Lower lobe of right lung (tissue), 2 donors: ENCODE measurements at regions not wholly inside any gene's neighbourhood (a gene's known extent, or its start where the extent isn't known, plus 50 kb on each side); places are given as distances from the start of the nearest gene placed in this dataset.

Experiments
- ATAC-seq, 2 donors: fragments of 200-7000 bp; cut with Tn5 transposase; one replicate each; pipeline ENCODE4 v1.9.1; 2020 to 2022; ENCODE audit warnings: mild to moderate bottlenecking in 2 of 2, moderate library complexity in 2 of 2
- DNase-seq: peaks from one replicate; pipeline ENCODE4 v3.0.0-alpha.2; 2020
- H3K27ac ChIP-seq: fragments of 200-600 bp; one replicate; pipeline ENCODE4 v1.8.0; 2022
- H3K27me3 ChIP-seq: fragments of 200-600 bp; one replicate; pipeline ENCODE4 v1.8.0; 2022; ENCODE audit warnings: low read depth
- H3K36me3 ChIP-seq: fragments of 200-600 bp; one replicate; pipeline ENCODE4 v1.8.0; 2022; ENCODE audit warnings: mild to moderate bottlenecking
- H3K4me1 ChIP-seq: fragments of 200-600 bp; one replicate; pipeline ENCODE4 v1.8.0; 2022
- H3K4me3 ChIP-seq: fragments of 200-600 bp; one replicate; pipeline ENCODE4 v1.8.0; 2022; ENCODE audit warnings: mild to moderate bottlenecking
- H3K9me3 ChIP-seq: fragments of 200-600 bp; one replicate; pipeline ENCODE4 v1.8.0; 2022
- CTCF ChIP-seq: fragments of 200-600 bp; IDR thresholded peaks from one replicate; pipeline ENCODE4 v1.8.0; 2022; ENCODE audit warnings: antibody characterized with exemption, mild to moderate bottlenecking
- intact Hi-C: fragments of 100-400 bp; cut with DNase I; formaldehyde crosslinking; loops from one replicate; pipeline ENCODE4 v1.11.0; 2022
- donor health status: DM: no; HTN: yes; CAD: no; lungs with severe emphysema.

- no peak overlapping the region for H3K4me3 ChIP-seq
- TF ChIP-seq CTCF: no peak
- H3K9me3 ChIP-seq: no peaks in the 10 kb centered on the region
- no peak overlapping the region for H3K27ac ChIP-seq
- ATAC-seq: no peak
- no peak for DNase-seq
- no peaks in the 10 kb centered on the region for H3K4me1 ChIP-seq
- H3K27me3 ChIP-seq: no peaks in the 10 kb centered on the region
- H3K36me3 ChIP-seq: no peaks in the 10 kb centered on the region
- intact Hi-C loops: no loop called here
Observed at GRCh38 chr13:92967923-92968322, 258.7 kb upstream of the GPC6 start.

- no peak for ATAC-seq
- Histone ChIP-seq H3K36me3 (no peaks in the 10 kb centered on the region), H3K9me3 (no peaks in the 10 kb centered on the region), H3K4me1 (no peaks in the 10 kb centered on the region), H3K27me3 (no peaks in the 10 kb centered on the region), H3K4me3 (no peak overlapping the region), H3K27ac (no peak overlapping the region)
- DNase-seq: no peak
- intact Hi-C loops: no loop called here
- TF ChIP-seq CTCF: no peak
Observed at GRCh38 chr13:92972751-92973150, 253.9 kb upstream of the GPC6 start.

GRCh38 chr13:92974905-92975429 is 251.6 kb upstream of the GPC6 start:
- Histone ChIP-seq H3K27ac (no peak overlapping the region), H3K36me3 (no peaks in the 10 kb centered on the region), H3K27me3 (no peaks in the 10 kb centered on the region), H3K9me3 (no peaks in the 10 kb centered on the region), H3K4me3 (no peak overlapping the region), H3K4me1 (no peaks in the 10 kb centered on the region)
- intact Hi-C loops: no loop called here
- DNase-seq: no peak
- no peak for TF ChIP-seq CTCF
- ATAC-seq: no peak

- intact Hi-C loops: no loop called here
- no peaks in the 10 kb centered on the region for H3K4me1 ChIP-seq
- DNase-seq: no peak
- ATAC-seq: no peak
- H3K9me3 ChIP-seq: no peaks in the 10 kb centered on the region
- no peak overlapping the region for H3K4me3 ChIP-seq
- no peak overlapping the region for H3K27ac ChIP-seq
- no peaks in the 10 kb centered on the region for H3K27me3 ChIP-seq
- no peak for TF ChIP-seq CTCF
- H3K36me3 ChIP-seq: no peaks in the 10 kb centered on the region
Observed at GRCh38 chr13:92976657-92977056, 249.9 kb upstream of the GPC6 start.

- Histone ChIP-seq H3K9me3 (no peaks in the 10 kb centered on the region), H3K4me3 (no peak overlapping the region), H3K27ac (no peak overlapping the region), H3K27me3 (no peaks in the 10 kb centered on the region), H3K4me1 (no peaks in the 10 kb centered on the region), H3K36me3 (no peaks in the 10 kb centered on the region)
- TF ChIP-seq CTCF: no peak
- DNase-seq (no peak), ATAC-seq (no peak)
- intact Hi-C loops: no loop called here
Observed at GRCh38 chr13:92984151-92984550, 242.5 kb upstream of the GPC6 start.

- DNase-seq (no peak), ATAC-seq (no peak)
- Histone ChIP-seq H3K27ac (no peak overlapping the region), H3K36me3 (no peaks in the 10 kb centered on the region), H3K9me3 (no peaks in the 10 kb centered on the region), H3K4me3 (no peak overlapping the region), H3K4me1 (no peaks in the 10 kb centered on the region), H3K27me3 (no peaks in the 10 kb centered on the region)
- intact Hi-C loops: no loop called here
- TF ChIP-seq CTCF: no peak
Observed at GRCh38 chr13:92989301-92989700, 237.3 kb upstream of the GPC6 start.
